WTC11 (cell line): ENCODE measurements at regions not wholly inside any gene's neighbourhood (a gene's known extent, or its start where the extent isn't known, plus 50 kb on each side); places are given as distances from the start of the nearest gene placed in this dataset.

Experiments
- ATF3 ChIP-seq: sonication (generic); formaldehyde crosslinking; conservative IDR thresholded peaks from 2 replicates; pipeline ENCODE4 v1.8.1; 2022; ENCODE audit warnings: mild to moderate bottlenecking, missing genetic modification reagents
- CREB1 ChIP-seq: sonication (generic); formaldehyde crosslinking; IDR thresholded peaks from 2 replicates; pipeline ENCODE4 v1.8.0; 2023; ENCODE audit warnings: mild to moderate bottlenecking, missing genetic modification reagents
- CTCF ChIP-seq: fragments of 200-600 bp; IDR thresholded peaks from 2 replicates; pipeline ENCODE4 v1.8.0; 2022; ENCODE audit warnings: antibody characterized with exemption
- HMGXB4 ChIP-seq: sonication (generic); formaldehyde crosslinking; IDR thresholded peaks from 2 replicates; pipeline ENCODE4 v1.8.1; 2023; ENCODE audit warnings: mild to moderate bottlenecking, moderate library complexity, missing genetic modification reagents
- JUN ChIP-seq: sonication (generic); formaldehyde crosslinking; IDR thresholded peaks from 2 replicates; pipeline ENCODE4 v1.8.0; 2023; ENCODE audit warnings: mild to moderate bottlenecking, missing genetic modification reagents
- KAT7 ChIP-seq: sonication (generic); formaldehyde crosslinking; IDR thresholded peaks from 2 replicates; pipeline ENCODE4 v1.8.1; 2023; ENCODE audit warnings: missing genetic modification reagents, mild to moderate bottlenecking, borderline replicate concordance
- MAX ChIP-seq: sonication (generic); formaldehyde crosslinking; IDR thresholded peaks from 2 replicates; pipeline ENCODE4 v1.8.0; 2022; ENCODE audit warnings: mild to moderate bottlenecking, missing genetic modification reagents
- NFATC4 ChIP-seq: fragments of 250-450 bp; sonication (Bioruptor Pico); IDR thresholded peaks from 2 replicates; pipeline ENCODE4 v1.9.0; 2021; ENCODE audit warnings: mild to moderate bottlenecking
- RELA ChIP-seq: sonication (generic); formaldehyde crosslinking; IDR thresholded peaks from 2 replicates; pipeline ENCODE4 v1.8.1; 2022; ENCODE audit warnings: missing genetic modification reagents, mild to moderate bottlenecking, borderline replicate concordance
- ZNF512 ChIP-seq: sonication (generic); formaldehyde crosslinking; IDR thresholded peaks from 2 replicates; pipeline ENCODE4 v1.8.1; 2022; ENCODE audit warnings: missing genetic modification reagents, borderline replicate concordance

- TF ChIP-seq ATF3 (CRISPR knock-in tag), result no peak
- TF ChIP-seq CREB1, result no peak
- TF ChIP-seq JUN (CRISPR knock-in tag), result no peak
- TF ChIP-seq CTCF, result no peak
- no peak for TF ChIP-seq KAT7 (CRISPR knock-in tag)
- no peak for TF ChIP-seq RELA (CRISPR knock-in tag)
- TF ChIP-seq MAX (CRISPR knock-in tag), result no peak
- no peak for TF ChIP-seq ZNF512 (CRISPR knock-in tag)
- TF ChIP-seq NFATC4 (CRISPR knock-in tag), result no peak
- TF ChIP-seq HMGXB4 (CRISPR knock-in tag), result no peak
Observed at GRCh38 chr15:89021224-89021623, 67.0 kb upstream of the ABHD2 start.
